ENCODE measurements at regions not wholly inside any gene's neighbourhood (a gene's known extent, or its start where the extent isn't known, plus 50 kb on each side); places are given as distances from the start of the nearest gene placed in this dataset.

DNA sequence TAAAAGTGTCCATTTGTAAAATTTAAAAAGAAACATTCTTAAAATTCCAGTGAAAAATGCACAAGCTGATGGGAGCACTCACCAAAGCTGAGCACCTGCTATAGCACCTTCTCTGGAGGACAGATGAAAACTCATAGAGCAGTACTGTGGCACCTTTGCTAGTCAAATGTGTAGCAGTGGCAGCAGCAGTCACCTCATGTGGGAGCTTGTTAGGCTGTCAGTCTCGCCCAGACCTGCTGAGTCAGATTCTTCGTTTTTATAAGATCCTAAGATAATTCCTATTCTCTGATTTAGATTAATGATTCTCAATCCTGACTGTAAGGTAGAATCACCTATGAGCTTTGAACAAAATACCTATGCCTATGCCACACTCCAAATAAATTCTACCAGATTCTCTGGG is 325.8 kb downstream of the RPL10L start:
- intact Hi-C loops (cut with DNase I) = no loop called here
- no peaks in the 10 kb centered on the region for H3K36me3 ChIP-seq
- 74 to 80% methylated on average over 2 of the region's 2 CpGs for WGBS, 2 donors

DNA sequence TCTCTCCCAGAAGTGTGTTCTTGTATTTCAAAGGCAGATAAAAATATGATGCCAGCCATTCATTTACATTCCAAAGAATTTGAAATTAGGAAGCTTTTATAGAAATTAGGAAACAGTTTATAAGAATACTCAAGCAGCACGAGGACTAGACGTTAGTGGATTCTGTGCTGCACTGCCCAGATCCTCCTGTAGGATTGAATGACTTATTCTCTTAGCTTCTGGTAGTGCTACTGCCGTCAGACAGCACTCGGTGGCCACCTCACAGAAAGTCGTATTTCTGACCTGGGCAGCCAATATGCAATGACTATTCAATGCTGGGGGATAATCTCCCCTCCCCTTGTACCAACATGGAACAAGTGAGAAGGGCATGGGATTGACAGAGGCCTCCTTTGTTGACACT is 326.4 kb downstream of the RPL10L start:
- Histone ChIP-seq H3K4me1 (no peaks in the 10 kb centered on the region), H3K4me3 (replicated peaks in 1 of 3) (no peak overlapping the region), H3K9me3 (no peaks in the 10 kb centered on the region), H3K36me3 (no peaks in the 10 kb centered on the region), H3K27ac (no peak overlapping the region), H3K27me3 (no peaks in the 10 kb centered on the region)
- TF ChIP-seq POLR2A (IDR thresholded peaks at IDR 0.05) (no peak), CTCF (IDR thresholded peaks at IDR 0.05) (no peak)
- intact Hi-C loops (cut with DNase I) = no loop called here
- no peak for DNase-seq
- 72% methylated on average over 5 of the region's 5 CpGs for WGBS, 2 donors

More for the DNA sequence above, 325.8 kb downstream of the RPL10L start:
- TF ChIP-seq CTCF (IDR thresholded peaks at IDR 0.05) (no peak), POLR2A (IDR thresholded peaks at IDR 0.05) (no peak)
- no peak overlapping the region for H3K27ac ChIP-seq
- DNase-seq = no peak
- no peak overlapping the region for H3K4me3 ChIP-seq (replicated peaks in 1 of 3)
- H3K4me1 ChIP-seq = no peaks in the 10 kb centered on the region
- no peaks in the 10 kb centered on the region for H3K27me3 ChIP-seq
- H3K9me3 ChIP-seq = no peaks in the 10 kb centered on the region

GRCh38 chr14:46323404-46323762 is 328.2 kb downstream of the RPL10L start:
- TF ChIP-seq POLR2A (IDR thresholded peaks at IDR 0.05) (no peak), CTCF (IDR thresholded peaks at IDR 0.05) (no peak)
- intact Hi-C loops (cut with DNase I) = no loop called here
- no peak for DNase-seq

DNA sequence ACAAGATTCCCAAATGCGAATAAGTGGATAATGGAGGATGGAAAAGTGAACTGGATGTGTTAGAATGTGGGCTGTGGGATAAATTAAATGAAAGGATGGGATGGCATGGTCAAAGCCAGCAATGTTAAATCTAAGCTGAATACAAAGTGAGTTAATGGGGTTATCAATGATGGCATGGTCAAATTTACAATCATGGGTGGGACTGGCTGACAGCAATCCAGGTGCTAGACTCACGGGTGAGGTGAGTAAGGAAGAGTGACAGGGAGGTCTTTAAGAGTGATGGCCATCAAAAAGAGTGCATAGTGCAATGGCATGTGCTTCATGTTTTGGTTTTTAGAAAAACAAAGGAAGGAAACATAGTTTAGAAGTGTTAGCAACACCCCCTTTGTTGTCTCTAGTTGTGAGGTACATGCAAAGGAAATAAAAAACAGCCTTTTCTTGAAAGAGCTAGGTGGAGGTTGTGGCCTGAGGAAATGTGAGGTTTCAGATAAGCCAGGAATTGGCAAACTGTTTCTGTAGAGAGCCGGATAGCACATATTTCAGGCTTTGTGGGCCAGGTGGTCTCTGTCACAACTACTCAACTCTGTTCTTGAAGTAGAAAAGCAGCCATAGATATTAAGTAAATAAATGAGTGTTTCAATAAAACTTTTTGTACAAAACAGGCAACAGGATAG is 328.7 kb downstream of the RPL10L start:
- H3K36me3 ChIP-seq = no peaks in the 10 kb centered on the region
- no peak for TF ChIP-seq CTCF (IDR thresholded peaks at IDR 0.05)
- no peak for TF ChIP-seq POLR2A (IDR thresholded peaks at IDR 0.05)
- H3K4me3 ChIP-seq (replicated peaks in 1 of 3) = no peak overlapping the region
- H3K27ac ChIP-seq = no peak overlapping the region
- H3K4me1 ChIP-seq = no peaks in the 10 kb centered on the region
- H3K27me3 ChIP-seq = no peaks in the 10 kb centered on the region
- H3K9me3 ChIP-seq = no peaks in the 10 kb centered on the region
- intact Hi-C loops (cut with DNase I) = no loop called here
- DNase-seq = no peak
- 61 to 67% methylated on average over 3 of the region's 3 CpGs for WGBS, 2 donors

More at GRCh38 chr14:46323404-46323762, 328.2 kb downstream of the RPL10L start:
- H3K27me3 ChIP-seq = no peaks in the 10 kb centered on the region
- H3K4me3 ChIP-seq (replicated peaks in 1 of 3) = no peak overlapping the region
- no peak overlapping the region for H3K27ac ChIP-seq
- H3K4me1 ChIP-seq = no peaks in the 10 kb centered on the region
- H3K36me3 ChIP-seq = no peaks in the 10 kb centered on the region
- no peaks in the 10 kb centered on the region for H3K9me3 ChIP-seq

GRCh38 chr14:46322076-46322475 is 329.5 kb downstream of the RPL10L start:
- no peaks in the 10 kb centered on the region for H3K4me1 ChIP-seq
- no peaks in the 10 kb centered on the region for H3K27me3 ChIP-seq
- intact Hi-C loops (cut with DNase I) = no loop called here
- no peak overlapping the region for H3K27ac ChIP-seq
- H3K9me3 ChIP-seq = peaks cover 3% of the 10 kb centered on the region
- H3K36me3 ChIP-seq = no peaks in the 10 kb centered on the region
- no peak for DNase-seq
- H3K4me3 ChIP-seq (replicated peaks in 1 of 3) = no peak overlapping the region
- TF ChIP-seq CTCF (IDR thresholded peaks at IDR 0.05) (no peak), POLR2A (IDR thresholded peaks at IDR 0.05) (no peak)
- 39 to 46% methylated on average over 1 of the region's 1 CpG for WGBS, 2 donors
